ENCODE measurements at regions not wholly inside any gene's neighbourhood (a gene's known extent, or its start where the extent isn't known, plus 50 kb on each side); places are given as distances from the start of the nearest gene placed in this dataset.

GRCh38 chr7:138246428-138246827, 170.2 kb downstream of the AKR1D1 start:
- H3K9ac ChIP-seq (ENCODE audit: low read length) = no peak overlapping the region
- H4K20me1 ChIP-seq (ENCODE audit: insufficient read depth) = no peaks in the 10 kb centered on the region
- H3K79me2 ChIP-seq (replicated peaks; ENCODE audit: insufficient read depth, low read length) = no peaks in the 10 kb centered on the region
- H3F3A ChIP-seq (ENCODE audit: insufficient read depth, low read length, poor library complexity, severe bottlenecking) = no peaks in the 10 kb centered on the region
- no peaks in the 10 kb centered on the region for H3K36me3 ChIP-seq (ENCODE audit: insufficient read depth, low read length)
- H3K27me3 ChIP-seq (ENCODE audit: insufficient read depth, low read depth, low read length) = no peaks in the 10 kb centered on the region
- H2AFZ ChIP-seq (ENCODE audit: low read depth, low read length) = peak overlapping the region; percentile 79
- H3K4me3 ChIP-seq (ENCODE audit: low read length) = no peak overlapping the region
- peak overlapping the region; percentile 50 for H3K27ac ChIP-seq (ENCODE audit: low read length)
- TF ChIP-seq MXI1 (conservative IDR thresholded peaks at IDR 0.05; ENCODE audit: poor library complexity, severe bottlenecking) = no peak
- TF ChIP-seq SMC3 (conservative IDR thresholded peaks at IDR 0.05; ENCODE audit: poor library complexity) = no peak
- TF ChIP-seq POLR2AphosphoS5 (IDR thresholded peaks at IDR 0.05) = no peak
- TF ChIP-seq EP300 (conservative IDR thresholded peaks at IDR 0.05; ENCODE audit: poor library complexity, severe bottlenecking) = no peak
- no peak for TF ChIP-seq EZH2 (IDR thresholded peaks at IDR 0.05; ENCODE audit: borderline replicate concordance, insufficient read depth, low read length, poor library complexity, severe bottlenecking)
- no peak for TF ChIP-seq REST (IDR thresholded peaks at IDR 0.05; ENCODE audit: borderline replicate concordance)
- no peak overlapping the region for H3K4me2 ChIP-seq (ENCODE audit: low read length)
- H3K9me3 ChIP-seq (ENCODE audit: low read length) = no peaks in the 10 kb centered on the region
- no peaks in the 10 kb centered on the region for H3K9me2 ChIP-seq (ENCODE audit: insufficient read depth, low read length)

- Histone ChIP-seq H3K27ac (ENCODE audit: low read length) (peak overlapping the region; percentile 50), H4K20me1 (ENCODE audit: insufficient read depth) (no peaks in the 10 kb centered on the region), H3K9me2 (ENCODE audit: insufficient read depth, low read length) (no peaks in the 10 kb centered on the region), H3K4me2 (ENCODE audit: low read length) (no peak overlapping the region), H3K27me3 (ENCODE audit: insufficient read depth, low read depth, low read length) (no peaks in the 10 kb centered on the region), H3K36me3 (ENCODE audit: insufficient read depth, low read length) (no peaks in the 10 kb centered on the region), H3K79me2 (replicated peaks; ENCODE audit: insufficient read depth, low read length) (no peaks in the 10 kb centered on the region), H3F3A (ENCODE audit: insufficient read depth, low read length, poor library complexity, severe bottlenecking) (no peaks in the 10 kb centered on the region), H3K4me3 (ENCODE audit: low read length) (no peak overlapping the region), H3K9me3 (ENCODE audit: low read length) (no peaks in the 10 kb centered on the region), H2AFZ (ENCODE audit: low read depth, low read length) (peak overlapping the region; percentile 79), H3K9ac (ENCODE audit: low read length) (no peak overlapping the region)
- TF ChIP-seq MXI1 (conservative IDR thresholded peaks at IDR 0.05; ENCODE audit: poor library complexity, severe bottlenecking) = no peak
- TF ChIP-seq EZH2 (IDR thresholded peaks at IDR 0.05; ENCODE audit: borderline replicate concordance, insufficient read depth, low read length, poor library complexity, severe bottlenecking) = no peak
- TF ChIP-seq SMC3 (conservative IDR thresholded peaks at IDR 0.05; ENCODE audit: poor library complexity) = no peak
- TF ChIP-seq REST (IDR thresholded peaks at IDR 0.05; ENCODE audit: borderline replicate concordance) = no peak
- TF ChIP-seq RAD21 (conservative IDR thresholded peaks at IDR 0.05) = no peak
- TF ChIP-seq TAF1 (IDR thresholded peaks at IDR 0.05; ENCODE audit: low read depth) = no peak
- no peak for TF ChIP-seq CTCF (IDR thresholded peaks at IDR 0.05; ENCODE audit: poor library complexity, severe bottlenecking)
- no peak for TF ChIP-seq EP300 (conservative IDR thresholded peaks at IDR 0.05; ENCODE audit: poor library complexity, severe bottlenecking)
- TF ChIP-seq POLR2AphosphoS5 (IDR thresholded peaks at IDR 0.05) = no peak
These were observed 170.8 kb downstream of the AKR1D1 start for GRCh38 chr7:138247081-138247480.

All from neural cell (in vitro differentiated cells).